Transverse colon (tissue), 4 donors: ENCODE measurements at regions not wholly inside any gene's neighbourhood (a gene's known extent, or its start where the extent isn't known, plus 50 kb on each side); places are given as distances from the start of the nearest gene placed in this dataset.
"Not testable (repeated sequence)": the region's sequence is repeated elsewhere in the genome, so short reads cannot be mapped to it uniquely, and the experiment has no call there.

Experiments
- DNase-seq: peaks from one replicate; pipeline ENCODE4 v3.0.0-alpha.2; 2019
- H3K27ac ChIP-seq, 4 donors: fragments of 200-600 bp; sonication (generic); 2 replicates each; pipeline ENCODE4 v1.5.1; 2016 to 2018; ENCODE audit warnings: inconsistent platforms in 4 of 4
- H3K27me3 ChIP-seq: fragments of 200-600 bp; sonication (generic); 2 replicates; pipeline ENCODE4 v1.5.1; 2017; ENCODE audit warnings: inconsistent platforms
- H3K36me3 ChIP-seq, 4 donors: fragments of 200-600 bp; sonication (generic); 2 replicates each; pipeline ENCODE4 v1.5.1; 2017 to 2019; ENCODE audit warnings: inconsistent platforms in 4 of 4
- H3K4me1 ChIP-seq, 4 donors: fragments of 200-600 bp; sonication (generic); 2 replicates each; pipeline ENCODE4 v1.5.1; 2017 to 2020; ENCODE audit warnings: inconsistent platforms in 4 of 4
- H3K4me3 ChIP-seq, 4 donors: fragments of 200-600 bp; sonication (generic); 1 replicate in 1 of 4; 2 replicates in 3 of 4; pipeline versions ENCODE4 v1.5.1 to v1.6.1; 2017 to 2019; ENCODE audit warnings: inconsistent platforms in 4 of 4
- H3K9me3 ChIP-seq, 2 donors: fragments of 200-600 bp; sonication (generic); 2 replicates each; pipeline ENCODE4 v1.5.1; 2017 to 2019; ENCODE audit warnings: inconsistent platforms in 2 of 2
- EP300 ChIP-seq: sonication (generic); formaldehyde crosslinking; IDR thresholded peaks from one replicate; pipeline ENCODE4 v1.6.1; 2017; ENCODE audit warnings: antibody characterized with exemption, low read depth
- POLR2A ChIP-seq: fragments of 450-650 bp; IDR thresholded peaks from one replicate; pipeline ENCODE4 v1.6.1; 2016; ENCODE audit warnings: antibody characterized with exemption, mild to moderate bottlenecking, moderate library complexity
- POLR2AphosphoS5 ChIP-seq, 3 donors: sonication (generic); formaldehyde crosslinking; IDR thresholded peaks; one replicate each; pipeline ENCODE4 v1.6.1; 2016; ENCODE audit warnings: antibody characterized with exemption in 3 of 3
- WGBS, 2 donors: methylation state at CpG; one replicate each; pipeline ENCODE4 v1.1.5; 2018; ENCODE audit warnings: low coverage in 1 of 2; 5-methylcytosine and 5-hydroxymethylcytosine counted together
- in situ Hi-C, 4 donors: fragments of 200-750 bp; cut with MboI; loops; one replicate each; pipeline versions ENCODE4 v1.15.0 to v1.15.1; 2017; ENCODE audit warnings: low sequenced_read_pairs in 3 of 4, low pct_ligation_motif_present in 1 of 4, low pct_unique_long_range_greater_than_20kb in 1 of 4
- intact Hi-C: fragments of 100-400 bp; cut with DNase I; formaldehyde crosslinking; loops from one replicate; pipeline ENCODE4 v1.15.1; 2023; ENCODE audit warnings: low total_unique reads
- TF ChIP-seq, protein P1 (sequence below), 5 experiments: fragments of 200-600 bp in 3 of 5; fragments of 450-650 bp in 2 of 5; sonication (generic) in 3 of 5; IDR thresholded peaks; 1 replicate in 2 of 5; 2 replicates in 3 of 5; pipeline ENCODE4 v1.5.1; 2016 to 2017; ENCODE audit warnings: antibody characterized with exemption in 5 of 5, inconsistent platforms in 3 of 5, mild to moderate bottlenecking in 2 of 5, moderate library complexity in 1 of 5

DNA sequence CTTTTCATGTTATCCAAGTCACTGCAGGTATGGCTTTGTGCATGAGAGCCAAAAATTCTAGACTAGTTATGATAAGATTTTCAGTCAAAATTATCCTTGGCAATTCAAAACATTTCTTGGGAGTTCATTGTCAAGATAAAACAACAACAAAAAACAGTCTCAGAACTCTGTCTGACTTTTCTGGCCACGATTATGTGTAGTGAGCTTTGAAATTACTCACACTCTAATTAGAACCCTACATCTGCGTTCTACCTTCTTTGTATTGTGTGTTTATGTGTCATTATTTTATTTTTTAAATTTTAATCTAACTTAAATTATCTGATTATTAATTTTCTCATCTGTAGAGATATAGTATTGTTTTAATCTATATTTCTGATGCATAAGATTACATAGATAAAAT, 459.2 kb downstream of the FRK start:
- no peaks in the 10 kb centered on the region for H3K9me3 ChIP-seq
- no peak for DNase-seq
- in situ Hi-C loops (no loop called here), intact Hi-C loops (no loop called here)
- TF ChIP-seq POLR2A = no peak
- TF ChIP-seq POLR2AphosphoS5 (IDR thresholded peaks at IDR 0.05) = no peak
- no peak for TF ChIP-seq EP300
- TF ChIP-seq, protein P1, sequence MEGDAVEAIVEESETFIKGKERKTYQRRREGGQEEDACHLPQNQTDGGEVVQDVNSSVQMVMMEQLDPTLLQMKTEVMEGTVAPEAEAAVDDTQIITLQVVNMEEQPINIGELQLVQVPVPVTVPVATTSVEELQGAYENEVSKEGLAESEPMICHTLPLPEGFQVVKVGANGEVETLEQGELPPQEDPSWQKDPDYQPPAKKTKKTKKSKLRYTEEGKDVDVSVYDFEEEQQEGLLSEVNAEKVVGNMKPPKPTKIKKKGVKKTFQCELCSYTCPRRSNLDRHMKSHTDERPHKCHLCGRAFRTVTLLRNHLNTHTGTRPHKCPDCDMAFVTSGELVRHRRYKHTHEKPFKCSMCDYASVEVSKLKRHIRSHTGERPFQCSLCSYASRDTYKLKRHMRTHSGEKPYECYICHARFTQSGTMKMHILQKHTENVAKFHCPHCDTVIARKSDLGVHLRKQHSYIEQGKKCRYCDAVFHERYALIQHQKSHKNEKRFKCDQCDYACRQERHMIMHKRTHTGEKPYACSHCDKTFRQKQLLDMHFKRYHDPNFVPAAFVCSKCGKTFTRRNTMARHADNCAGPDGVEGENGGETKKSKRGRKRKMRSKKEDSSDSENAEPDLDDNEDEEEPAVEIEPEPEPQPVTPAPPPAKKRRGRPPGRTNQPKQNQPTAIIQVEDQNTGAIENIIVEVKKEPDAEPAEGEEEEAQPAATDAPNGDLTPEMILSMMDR (IDR thresholded peaks at IDR 0.05) = no peak
- H3K4me3 ChIP-seq = no peak overlapping the region
- 65 to 86% methylated on average over 2 of the region's 2 CpGs for WGBS, 2 donors
- no peak overlapping the region for H3K27ac ChIP-seq
- no peaks in the 10 kb centered on the region for H3K36me3 ChIP-seq
- no peaks in the 10 kb centered on the region for H3K4me1 ChIP-seq
- H3K27me3 ChIP-seq = no peaks in the 10 kb centered on the region

DNA sequence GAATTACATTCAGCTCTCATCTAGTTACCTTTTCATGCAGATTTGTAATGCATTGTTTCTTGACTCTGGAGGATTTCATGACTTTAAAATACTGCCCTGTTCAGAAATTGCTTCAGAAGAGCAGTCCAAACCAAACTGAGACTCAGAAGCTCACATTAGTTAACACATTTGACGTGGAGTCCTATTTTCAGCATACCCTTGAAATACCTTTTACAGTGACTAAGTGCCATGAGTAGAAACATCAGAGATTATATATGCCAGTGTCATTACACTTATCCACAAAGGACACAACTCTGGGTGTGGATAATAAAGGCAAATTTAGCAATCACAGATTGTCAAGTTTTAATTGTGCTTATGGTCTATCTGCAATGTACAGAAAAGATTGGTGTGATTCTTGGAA, 459.6 kb downstream of the FRK start:
- intact Hi-C loops = no loop called here
- TF ChIP-seq POLR2A (no peak), POLR2AphosphoS5 (IDR thresholded peaks at IDR 0.05) (no peak), EP300 (no peak)
- TF ChIP-seq, protein P1 (IDR thresholded peaks at IDR 0.05) = no peak

DNA sequence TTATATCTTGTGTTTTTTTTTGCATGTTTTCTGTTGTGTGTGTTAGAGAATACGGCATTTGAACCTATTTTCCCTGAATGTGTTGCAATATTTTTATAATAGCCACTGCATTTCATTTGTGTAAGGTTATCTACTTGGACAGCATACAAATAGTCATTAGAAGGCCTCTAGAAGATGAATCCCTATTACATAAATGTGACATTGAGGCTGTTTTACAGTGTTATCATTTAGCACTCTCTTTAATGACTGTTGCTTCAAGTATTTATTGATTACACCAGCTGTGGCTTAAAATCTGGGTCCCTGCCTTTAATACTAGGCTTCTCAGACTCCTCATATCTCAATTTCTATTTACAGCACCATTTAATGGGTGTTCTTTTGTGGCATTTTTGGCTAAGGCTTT, 465.8 kb downstream of the FRK start:
- no peak overlapping the region for H3K4me3 ChIP-seq
- H3K4me1 ChIP-seq = no peaks in the 10 kb centered on the region
- H3K27ac ChIP-seq = no peak overlapping the region
- no peak for TF ChIP-seq EP300
- TF ChIP-seq, protein P1 (IDR thresholded peaks at IDR 0.05) = no peak
- no peak for TF ChIP-seq POLR2AphosphoS5 (IDR thresholded peaks at IDR 0.05)
- no peak for TF ChIP-seq POLR2A
- no peak for DNase-seq
- no peaks in the 10 kb centered on the region for H3K9me3 ChIP-seq
- no peaks in the 10 kb centered on the region for H3K27me3 ChIP-seq
- intact Hi-C loops = no loop called here
- in situ Hi-C loops = no loop called here
- 77 to 92% methylated on average over 1 of the region's 1 CpG for WGBS, 2 donors
- H3K36me3 ChIP-seq = no peaks in the 10 kb centered on the region

More for the DNA sequence above, 459.6 kb downstream of the FRK start:
- Histone ChIP-seq H3K27ac (no peak overlapping the region), H3K4me3 (no peak overlapping the region), H3K9me3 (no peaks in the 10 kb centered on the region), H3K4me1 (no peaks in the 10 kb centered on the region), H3K36me3 (no peaks in the 10 kb centered on the region), H3K27me3 (no peaks in the 10 kb centered on the region)
- DNase-seq = no peak
- WGBS, 2 donors = 68% methylated on average over 1 of the region's 1 CpG; no CpG with 5 or more reads in 1 of the 2 donors
- in situ Hi-C loops = no loop called here

DNA sequence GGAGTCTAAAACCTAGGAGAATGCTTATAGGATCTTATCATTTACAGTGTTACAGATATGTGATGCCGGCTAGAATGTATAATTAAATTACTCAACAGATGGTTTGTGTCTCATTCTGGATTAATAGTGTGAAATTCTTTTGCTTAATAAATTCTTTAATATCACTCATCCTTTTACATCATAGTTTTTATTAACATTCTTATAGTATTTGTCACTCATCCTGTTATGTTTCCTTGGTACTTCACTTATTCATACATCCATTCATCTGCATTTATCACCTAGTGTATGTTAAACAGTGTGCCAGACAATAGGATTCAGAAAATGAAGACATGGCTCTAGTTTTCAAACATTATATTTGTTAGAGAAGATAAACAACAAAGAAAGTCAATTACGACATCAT, 468.7 kb downstream of the FRK start:
- Histone ChIP-seq H3K27ac (no peak overlapping the region), H3K4me1 (no peaks in the 10 kb centered on the region), H3K9me3 (no peaks in the 10 kb centered on the region), H3K36me3 (no peaks in the 10 kb centered on the region), H3K4me3 (no peak overlapping the region), H3K27me3 (no peaks in the 10 kb centered on the region)
- in situ Hi-C loops = no loop called here
- WGBS, 2 donors = 76 to 81% methylated on average over 2 of the region's 2 CpGs
- TF ChIP-seq POLR2AphosphoS5 (IDR thresholded peaks at IDR 0.05) (no peak), EP300 (no peak), POLR2A (no peak)
- TF ChIP-seq, protein P1 (IDR thresholded peaks at IDR 0.05) = no peak
- DNase-seq = no peak
- intact Hi-C loops = no loop called here

DNA sequence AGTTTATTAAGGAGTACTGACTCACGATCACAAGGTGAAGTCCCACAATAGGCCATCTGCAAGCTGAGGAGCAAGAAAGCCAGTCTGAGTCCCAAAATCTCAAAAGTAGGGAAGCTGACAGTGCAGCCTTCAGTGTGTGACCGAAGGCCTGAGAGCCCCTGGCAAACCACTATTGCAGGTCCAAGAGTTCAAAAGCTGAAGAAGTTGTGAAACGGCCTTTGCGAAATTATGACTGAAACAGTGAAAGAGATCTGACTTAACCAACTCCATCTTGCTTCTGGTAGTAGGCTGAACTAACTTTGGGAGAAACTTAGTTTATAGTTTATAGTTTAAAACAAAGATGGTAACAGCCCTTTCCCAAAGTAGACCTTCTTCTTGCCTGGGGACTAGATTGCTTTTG, 471.6 kb downstream of the FRK start:
- H3K27me3 ChIP-seq, H3K9me3 ChIP-seq, H3K36me3 ChIP-seq, intact Hi-C loops, H3K27ac ChIP-seq, H3K4me3 ChIP-seq, DNase-seq, in situ Hi-C loops, H3K4me1 ChIP-seq: not testable (repeated sequence)
- WGBS, 2 donors = 81 to 88% methylated on average over 4 of the region's 4 CpGs
